CD4-positive, alpha-beta T cell treated with Interleukin-12 subunit alpha and Interleukin-12 subunit beta, for 1 hour (primary cell): ENCODE measurements at regions not wholly inside any gene's neighbourhood (a gene's known extent, or its start where the extent isn't known, plus 50 kb on each side); places are given as distances from the start of the nearest gene placed in this dataset.
"Not testable (repeated sequence)": the region's sequence is repeated elsewhere in the genome, so short reads cannot be mapped to it uniquely, and the experiment has no call there.

Experiments used
- DNase-seq: peaks from one replicate; pipeline ENCODE4 v3.0.0-alpha.2; 2020

GRCh38 chr13:80889829-80890228 lies 548.9 kb upstream of the SPRY2 start:
- DNase-seq = no peak

GRCh38 chr13:80888390-80888789 lies 547.5 kb upstream of the SPRY2 start:
- no peak for DNase-seq

- no peak for DNase-seq
These were observed 543.3 kb upstream of the SPRY2 start for GRCh38 chr13:80884056-80884785.

GRCh38 chr13:80883545-80883944 lies 542.6 kb upstream of the SPRY2 start:
- no peak for DNase-seq

GRCh38 chr13:80881942-80882445 lies 541.1 kb upstream of the SPRY2 start:
- DNase-seq = no peak

GRCh38 chr13:80881495-80881894 lies 540.6 kb upstream of the SPRY2 start:
- DNase-seq = no peak

- DNase-seq = no peak
These were observed 540.1 kb upstream of the SPRY2 start for GRCh38 chr13:80881034-80881433.

GRCh38 chr13:80877944-80878241 lies 537.0 kb upstream of the SPRY2 start:
- no peak for DNase-seq

GRCh38 chr13:80877209-80877943 lies 536.5 kb upstream of the SPRY2 start:
- no peak for DNase-seq

- DNase-seq = peak; percentile 27
These were observed 532.7 kb upstream of the SPRY2 start for GRCh38 chr13:80873589-80873988.

GRCh38 chr13:80871971-80872370 lies 531.0 kb upstream of the SPRY2 start:
- DNase-seq = not testable (repeated sequence)

- no peak for DNase-seq
These were observed 530.6 kb upstream of the SPRY2 start for GRCh38 chr13:80871481-80871880.

- no peak for DNase-seq
These were observed 529.3 kb upstream of the SPRY2 start for GRCh38 chr13:80870186-80870585.

- no peak for DNase-seq
These were observed 526.0 kb upstream of the SPRY2 start for GRCh38 chr13:80866921-80867320.

GRCh38 chr13:80865329-80865728 lies 524.4 kb upstream of the SPRY2 start:
- DNase-seq = no peak

GRCh38 chr13:80862456-80862855 lies 521.5 kb upstream of the SPRY2 start:
- no peak for DNase-seq

- no peak for DNase-seq
These were observed 519.9 kb upstream of the SPRY2 start for GRCh38 chr13:80860845-80861244.

- no peak for DNase-seq
These were observed 517.2 kb upstream of the SPRY2 start for GRCh38 chr13:80858131-80858530.

GRCh38 chr13:80857321-80857720 lies 516.4 kb upstream of the SPRY2 start:
- no peak for DNase-seq

GRCh38 chr13:80850771-80851170 lies 509.8 kb upstream of the SPRY2 start:
- DNase-seq = no peak

GRCh38 chr13:80844164-80844563 lies 503.2 kb upstream of the SPRY2 start:
- DNase-seq = no peak

GRCh38 chr13:80841414-80841813 lies 500.5 kb upstream of the SPRY2 start:
- no peak for DNase-seq

GRCh38 chr13:80840316-80840976 lies 499.5 kb upstream of the SPRY2 start:
- no peak for DNase-seq

- no peak for DNase-seq
These were observed 495.0 kb upstream of the SPRY2 start for GRCh38 chr13:80835902-80836301.
